ENCODE measurements at regions not wholly inside any gene's neighbourhood (a gene's known extent, or its start where the extent isn't known, plus 50 kb on each side); places are given as distances from the start of the nearest gene placed in this dataset.

DNA sequence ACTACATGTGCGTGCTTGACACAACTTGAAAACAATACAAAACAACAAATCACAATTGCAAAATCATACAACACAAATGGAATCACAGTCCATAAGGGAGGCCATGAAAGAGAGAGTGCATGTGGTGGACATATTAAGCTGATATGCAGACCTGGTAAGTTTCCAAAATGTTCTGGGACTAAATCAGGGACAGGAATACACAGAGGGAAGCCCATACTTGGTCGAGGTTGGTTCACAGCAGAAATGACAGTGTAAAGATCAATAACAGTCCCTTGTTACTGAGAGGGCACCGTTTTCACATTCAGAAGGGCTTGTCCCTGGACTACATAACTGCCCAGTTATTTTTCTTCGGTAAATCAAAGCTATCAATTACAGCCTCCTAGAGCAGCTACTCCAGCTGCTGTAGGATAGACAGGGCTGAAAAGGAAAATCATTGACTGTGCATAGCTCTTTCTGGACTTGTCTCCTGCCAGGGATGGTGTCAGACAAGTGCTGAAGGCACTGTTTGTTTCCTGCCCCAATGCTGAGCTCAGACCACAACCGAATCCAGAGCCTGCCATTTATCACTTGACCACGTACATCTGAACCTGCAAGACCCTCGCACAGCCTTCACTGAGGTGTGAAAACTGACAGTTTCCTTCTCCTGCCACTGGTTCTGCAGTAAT, 79.5 kb upstream of the KCNMB2 start:
- TF ChIP-seq POLR2A (IDR thresholded peaks at IDR 0.05; ENCODE audit: low read depth): no peak
- TF ChIP-seq CTCF (IDR thresholded peaks at IDR 0.05): no peak
